OCI-LY3 (cell line): ENCODE measurements at regions not wholly inside any gene's neighbourhood (a gene's known extent, or its start where the extent isn't known, plus 50 kb on each side); places are given as distances from the start of the nearest gene placed in this dataset.

Experiments
- CTCF ChIP-seq: fragments of 200-600, 300-600 bp; sonication (generic); IDR thresholded peaks from 2 replicates; pipeline ENCODE4 v1.5.1; 2014; ENCODE audit warnings: antibody characterized with exemption, low read length, low read depth
- EZH2phosphoT487 ChIP-seq: fragments of 200-600 bp; shearing (Covaris generic); IDR thresholded peaks from 2 replicates; pipeline ENCODE4 v1.6.1; 2018; ENCODE audit warnings: antibody characterized with exemption, mixed run types, low read depth

DNA sequence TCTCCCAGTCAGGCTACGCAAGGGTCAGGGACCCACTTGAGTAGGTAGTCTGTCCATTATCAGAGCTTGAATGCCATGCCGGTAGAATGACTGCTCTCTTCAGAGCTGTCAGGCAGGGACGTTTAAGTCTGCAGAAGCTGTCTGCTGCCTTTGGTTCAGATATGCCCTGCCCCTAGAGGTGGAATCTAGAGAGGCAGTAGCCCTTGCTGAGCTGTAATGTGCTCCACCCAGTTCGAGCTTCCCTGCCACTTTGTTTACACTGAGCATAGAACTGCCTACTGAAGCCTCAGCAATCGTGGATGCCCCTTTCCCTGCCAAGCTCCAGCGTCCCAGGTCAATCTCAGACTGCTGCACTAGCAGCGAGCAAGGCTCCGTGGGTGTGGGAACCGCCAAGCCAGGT lies 57.5 kb upstream of the SETMAR start:
- TF ChIP-seq CTCF (no peak), EZH2phosphoT487 (no peak)
